ENCODE measurements at regions not wholly inside any gene's neighbourhood (a gene's known extent, or its start where the extent isn't known, plus 50 kb on each side); places are given as distances from the start of the nearest gene placed in this dataset.

- TF ChIP-seq ZFX (IDR thresholded peaks at IDR 0.05; ENCODE audit: borderline replicate concordance) (no peak), CTCF (IDR thresholded peaks at IDR 0.05) (no peak)
- H3K27ac ChIP-seq: peak overlapping the region; percentile 26; the same call in 1 of the 2 replicates
These were observed 247.0 kb upstream of the NDST4 start for GRCh38 chr4:115360431-115360830.

DNA sequence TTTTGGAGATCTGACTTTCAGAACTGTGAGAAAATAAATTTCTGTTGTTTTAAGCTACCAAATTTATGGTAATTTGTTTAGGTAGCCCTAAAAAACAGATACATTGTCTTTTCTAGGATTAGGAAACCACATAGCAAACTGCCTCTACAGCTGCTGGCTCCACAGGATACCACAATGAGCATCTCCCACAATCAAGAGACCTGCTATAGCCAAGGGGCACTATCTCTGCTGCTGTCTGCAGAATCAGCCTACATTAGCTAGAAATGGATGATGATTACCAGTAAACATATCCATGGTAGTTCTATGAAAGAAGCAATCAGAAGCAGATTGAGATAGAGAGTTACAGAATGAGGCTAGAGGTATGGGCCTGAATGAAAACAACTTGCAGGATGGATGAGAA is 244.4 kb upstream of the NDST4 start:
- no peak for TF ChIP-seq ZFX (IDR thresholded peaks at IDR 0.05; ENCODE audit: borderline replicate concordance)
- no peak for TF ChIP-seq CTCF (IDR thresholded peaks at IDR 0.05)
- H3K27ac ChIP-seq: no peak overlapping the region

- TF ChIP-seq CTCF (IDR thresholded peaks at IDR 0.05) (no peak), ZFX (IDR thresholded peaks at IDR 0.05; ENCODE audit: borderline replicate concordance) (no peak)
- H3K27ac ChIP-seq: no peak overlapping the region
These were observed 242.8 kb upstream of the NDST4 start for GRCh38 chr4:115356176-115356575.

GRCh38 chr4:115355329-115355728 is 241.9 kb upstream of the NDST4 start:
- TF ChIP-seq CTCF (IDR thresholded peaks at IDR 0.05): no peak
- no peak for TF ChIP-seq ZFX (IDR thresholded peaks at IDR 0.05; ENCODE audit: borderline replicate concordance)
- no peak overlapping the region for H3K27ac ChIP-seq

DNA sequence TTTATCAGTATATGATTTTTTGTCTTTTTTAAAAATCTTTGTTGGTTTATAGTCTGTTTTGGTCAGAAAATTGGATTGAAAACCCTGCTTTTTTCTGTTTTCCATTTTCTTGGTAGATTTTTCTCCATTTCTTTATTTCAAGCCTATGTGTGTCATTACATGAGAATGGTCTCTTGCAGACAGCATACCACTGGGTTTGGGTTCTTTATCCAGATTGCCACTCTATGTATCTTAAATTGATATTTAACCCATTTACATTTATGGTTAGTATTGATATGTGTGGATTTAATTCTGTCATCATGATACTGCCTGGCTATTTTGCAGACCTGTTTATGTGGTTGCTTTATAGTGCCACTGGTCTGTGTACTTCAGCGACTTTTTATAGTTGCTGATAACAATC is 239.9 kb upstream of the NDST4 start:
- H3K27ac ChIP-seq: no peak overlapping the region
- TF ChIP-seq CTCF (IDR thresholded peaks at IDR 0.05) (no peak), ZFX (IDR thresholded peaks at IDR 0.05; ENCODE audit: borderline replicate concordance) (no peak)

- no peak overlapping the region for H3K27ac ChIP-seq
- TF ChIP-seq ZFX (IDR thresholded peaks at IDR 0.05; ENCODE audit: borderline replicate concordance) (no peak), CTCF (IDR thresholded peaks at IDR 0.05) (no peak)
These were observed 229.8 kb upstream of the NDST4 start for GRCh38 chr4:115343171-115343570.

DNA sequence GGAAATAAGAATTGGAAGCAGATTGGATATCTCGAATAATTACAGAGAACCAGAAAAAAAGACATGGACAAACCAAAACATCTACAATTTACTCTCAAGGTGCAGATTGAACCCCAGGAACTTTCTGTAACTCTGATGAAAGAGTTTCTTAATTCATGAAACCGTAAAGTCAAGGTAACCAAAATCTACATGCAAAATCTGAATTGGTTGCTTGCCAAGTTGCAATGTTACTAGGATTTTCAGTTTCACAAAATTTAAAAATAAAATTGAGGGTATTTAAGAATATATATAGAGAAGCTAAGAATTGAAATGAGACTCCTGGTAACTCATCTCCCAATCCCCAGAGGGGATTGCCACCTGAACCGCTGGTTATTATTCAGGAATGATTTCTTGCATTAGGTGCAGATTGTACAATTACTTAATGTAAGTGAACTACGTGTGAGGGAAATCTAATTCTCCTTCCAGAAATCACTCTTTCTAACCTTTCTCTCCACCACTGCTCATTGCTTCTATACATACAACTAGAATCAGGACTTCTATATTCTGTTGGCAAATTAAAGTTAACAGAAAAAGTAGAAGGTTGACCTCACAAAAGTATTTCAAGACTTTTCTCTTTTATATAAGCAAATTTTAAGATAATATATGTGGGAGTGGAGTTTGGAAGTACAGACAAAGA is 221.5 kb upstream of the NDST4 start:
- no peak for TF ChIP-seq ZFX (IDR thresholded peaks at IDR 0.05; ENCODE audit: borderline replicate concordance)
- no peak for TF ChIP-seq CTCF (IDR thresholded peaks at IDR 0.05)
- H3K27ac ChIP-seq: no peak overlapping the region

All from 22Rv1 (cell line).